Activated T-helper 1 cell treated with anti-CD3 and anti-CD28 coated beads, Interleukin-2, amount 50 U/mL, for 16 hours (primary cell): ENCODE measurements at regions not wholly inside any gene's neighbourhood (a gene's known extent, or its start where the extent isn't known, plus 50 kb on each side); places are given as distances from the start of the nearest gene placed in this dataset.
"Not testable (repeated sequence)": the region's sequence is repeated elsewhere in the genome, so short reads cannot be mapped to it uniquely, and the experiment has no call there.

Source experiments
- DNase-seq, 2 donors: peaks; one replicate each; pipeline ENCODE4 v3.0.0-alpha.2; 2020; ENCODE audit warnings: low read depth in 1 of 2, low spot score in 1 of 2

DNA sequence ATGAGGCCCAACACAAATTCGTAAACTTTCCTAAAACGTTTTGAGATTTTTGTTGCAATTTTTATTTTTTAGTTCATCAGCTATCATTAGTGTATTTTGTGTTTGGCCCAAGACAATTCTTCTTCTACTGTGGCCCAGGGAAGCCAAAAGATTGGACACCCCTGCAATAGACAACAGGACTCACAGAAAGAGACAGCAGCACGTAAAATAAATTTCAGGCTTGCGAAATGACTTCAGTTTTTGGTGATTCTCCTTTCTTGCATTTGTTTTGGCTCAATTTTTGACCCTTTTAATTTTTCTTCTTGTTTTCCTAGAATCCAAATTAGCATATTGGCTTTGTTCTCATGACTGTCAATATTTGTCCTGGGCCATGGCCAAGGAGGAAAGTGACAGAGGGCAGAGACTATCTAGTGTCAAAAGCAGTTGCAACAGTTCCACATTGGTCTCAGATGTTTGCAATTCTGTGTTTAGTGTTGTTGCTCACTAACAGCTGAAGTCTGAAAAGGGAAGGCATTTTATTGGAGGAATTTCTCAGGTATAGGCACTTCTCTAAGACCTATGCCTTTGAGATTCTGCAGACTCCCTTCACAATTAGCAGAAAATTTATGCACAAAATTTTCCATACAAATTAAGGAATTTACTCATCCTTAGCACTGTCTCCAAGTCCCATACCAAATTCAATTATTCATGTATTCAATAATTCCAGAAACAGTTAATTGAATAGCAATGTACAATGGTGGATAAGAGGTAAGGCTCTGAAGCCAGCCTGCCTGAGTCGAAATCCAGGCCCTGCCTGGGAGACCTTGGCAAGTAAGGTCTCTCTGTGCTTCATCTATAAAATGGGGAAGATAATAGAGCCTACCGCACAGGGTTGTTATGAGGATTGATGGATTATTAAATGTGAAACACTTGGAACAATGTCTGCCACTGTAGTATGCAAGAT is 160.9 kb upstream of the IVNS1ABP start:
- no peak for DNase-seq

DNA sequence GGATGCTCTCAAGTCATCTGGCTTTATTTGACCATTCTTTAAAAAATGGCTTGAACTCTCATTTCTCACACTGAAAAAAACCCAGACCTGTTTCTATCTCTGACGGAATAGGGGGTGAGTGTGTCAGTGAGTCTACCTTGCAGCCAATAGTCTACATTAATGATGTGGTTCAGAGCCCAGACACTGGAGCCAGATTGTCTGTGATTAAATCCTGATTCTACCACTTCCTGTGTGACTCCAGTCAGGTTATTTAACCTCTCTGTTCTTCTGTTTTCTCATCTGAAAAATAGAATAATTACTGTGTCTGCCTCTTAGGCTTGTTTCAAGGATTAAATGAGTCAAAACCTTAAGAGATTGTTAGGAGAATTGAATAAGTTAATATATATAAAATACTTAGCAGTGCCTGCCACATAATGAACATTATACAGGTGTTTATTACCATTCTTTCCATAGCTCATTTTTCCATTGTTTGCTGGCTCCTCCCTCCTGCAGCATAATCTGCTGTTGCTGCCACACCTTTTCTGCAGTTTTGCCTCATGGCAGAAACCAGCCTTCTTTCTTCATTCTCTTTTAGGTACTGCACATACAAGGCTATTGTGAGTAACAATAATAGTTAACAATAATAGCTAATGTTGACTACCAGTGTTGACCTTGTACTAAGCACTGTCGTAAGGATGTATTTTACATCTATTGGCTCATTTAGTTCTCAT is 157.6 kb upstream of the IVNS1ABP start:
- no peak for DNase-seq

DNA sequence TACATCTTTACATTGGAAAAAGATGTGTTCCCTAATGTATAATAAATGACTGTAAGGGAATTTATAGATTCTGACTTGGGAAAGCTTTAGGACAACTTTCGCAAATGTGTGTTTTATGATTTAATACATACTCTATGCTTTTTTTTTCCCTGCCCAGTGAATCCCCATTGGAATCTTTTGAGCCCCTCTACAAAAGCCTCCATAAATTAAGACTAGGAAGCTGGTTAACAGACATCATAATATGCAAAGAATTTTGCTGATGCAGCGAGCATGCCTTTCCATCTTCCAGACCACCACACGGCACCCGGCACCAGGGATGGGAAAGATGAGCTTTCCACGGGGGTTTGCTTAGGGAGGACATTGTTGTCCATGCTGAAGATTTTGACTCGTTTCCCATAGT is 156.1 kb upstream of the IVNS1ABP start:
- no peak for DNase-seq

DNA sequence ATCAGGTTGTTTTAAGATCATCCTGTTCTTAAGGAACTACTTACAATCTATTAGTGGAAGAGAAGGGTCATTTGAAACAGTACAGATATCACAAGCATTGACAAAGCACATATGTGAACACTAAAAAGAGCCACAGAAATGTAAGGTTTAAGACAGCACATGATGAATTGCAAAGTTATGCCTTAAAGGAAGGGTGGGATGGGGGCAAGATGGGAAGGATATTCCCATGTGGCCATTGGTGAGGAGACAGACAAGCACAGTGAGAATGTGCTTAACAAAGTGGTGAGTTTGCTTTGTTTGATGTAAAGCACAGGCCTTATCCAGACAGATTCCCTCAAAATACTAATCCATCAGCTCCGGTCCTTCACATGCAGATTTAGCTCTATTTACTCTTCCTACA is 151.6 kb upstream of the IVNS1ABP start:
- no peak for DNase-seq

DNA sequence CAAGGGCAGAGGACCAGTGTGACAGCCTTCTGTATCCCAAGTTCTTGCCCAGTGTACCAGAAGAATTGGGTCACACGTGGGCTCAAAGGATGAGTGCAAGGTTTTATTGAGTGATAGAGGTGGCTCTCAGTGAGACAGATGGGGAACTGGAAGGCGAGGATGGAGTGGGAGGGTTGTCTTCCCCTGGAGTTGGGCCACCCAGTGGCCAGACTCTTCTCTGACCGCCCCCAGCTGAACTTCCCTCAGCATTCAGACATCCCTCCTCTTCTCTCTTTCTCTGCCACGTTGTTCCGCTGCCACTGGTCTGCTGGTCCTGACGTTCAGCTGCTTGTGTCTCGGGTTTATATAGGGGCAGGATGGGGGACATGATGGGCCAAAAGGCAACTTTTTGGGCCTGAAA is 150.1 kb upstream of the IVNS1ABP start:
- DNase-seq: no peak

DNA sequence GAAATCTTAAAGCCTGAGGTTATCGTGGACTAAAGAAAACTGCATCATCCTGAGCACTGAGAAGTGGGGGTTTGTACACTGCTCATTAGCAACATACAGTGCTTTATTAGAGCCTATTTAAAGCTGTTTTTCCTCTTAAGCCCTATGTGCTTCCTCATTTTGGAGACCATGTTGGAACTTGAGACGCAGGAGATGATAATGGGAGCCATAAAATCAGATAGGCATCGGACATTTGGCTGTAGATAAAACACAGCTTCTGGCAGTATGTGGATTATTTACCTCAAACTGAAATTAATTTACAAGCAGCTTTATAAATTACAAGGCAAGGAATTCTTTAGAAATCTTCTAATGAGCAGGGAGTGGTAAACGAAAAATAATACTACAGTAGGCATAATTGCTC is 147.7 kb upstream of the IVNS1ABP start:
- DNase-seq: no peak

DNA sequence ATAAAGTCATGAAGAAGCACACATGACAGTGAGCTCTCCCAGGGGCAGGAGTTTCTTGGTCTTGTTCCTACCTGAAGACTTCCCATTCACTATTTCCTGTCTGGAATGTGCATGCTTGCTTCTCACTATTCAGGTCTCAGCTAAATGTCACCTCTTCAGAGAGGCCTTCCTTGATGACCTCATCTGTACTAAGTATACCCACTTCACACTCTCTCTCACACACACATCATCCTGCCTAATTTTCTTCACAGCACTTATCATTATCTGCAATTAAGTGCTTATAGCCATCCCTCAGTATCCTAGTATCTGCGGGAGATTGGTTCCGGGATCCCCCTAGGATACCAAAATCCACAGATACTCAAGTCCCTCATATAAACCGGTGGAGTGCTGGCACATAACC is 146.4 kb upstream of the IVNS1ABP start:
- DNase-seq: no peak

DNA sequence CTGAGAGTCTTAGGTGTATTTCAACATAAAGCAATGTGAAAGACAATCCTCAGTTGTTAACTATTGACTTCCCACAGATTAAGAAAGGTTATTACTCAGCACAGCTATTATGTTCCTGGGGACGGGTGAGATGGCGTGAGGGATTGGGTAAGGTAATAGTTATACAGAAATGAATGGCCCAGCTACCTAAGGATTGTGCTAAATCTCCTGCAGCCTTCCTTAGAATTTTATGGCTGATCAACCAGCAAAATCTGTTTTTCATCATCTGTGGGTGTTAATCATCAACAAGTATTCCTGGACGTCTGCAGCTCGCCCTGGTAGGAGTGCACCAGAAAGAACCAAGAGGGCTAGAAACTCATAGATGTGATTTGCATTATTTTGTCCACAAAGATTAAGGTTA is 146.0 kb upstream of the IVNS1ABP start:
- no peak for DNase-seq

DNA sequence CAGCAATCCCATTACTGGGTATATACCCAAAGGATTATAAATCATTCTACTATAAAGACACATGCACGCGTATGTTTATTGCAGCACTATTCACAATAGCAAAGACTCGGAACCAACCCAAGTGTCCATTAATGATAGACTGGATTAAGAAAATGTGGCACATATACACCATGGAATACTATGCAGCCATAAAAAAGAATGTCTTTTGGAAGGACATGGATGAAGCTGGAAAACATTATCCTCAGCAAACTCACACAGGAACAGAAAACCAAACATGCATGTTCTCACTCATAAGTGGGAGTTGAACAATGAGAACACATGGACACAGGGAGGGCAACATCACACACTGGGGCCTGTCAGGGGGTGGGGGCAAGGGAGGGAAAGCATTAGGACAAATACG is 143.7 kb upstream of the IVNS1ABP start:
- not testable (repeated sequence) for DNase-seq

DNA sequence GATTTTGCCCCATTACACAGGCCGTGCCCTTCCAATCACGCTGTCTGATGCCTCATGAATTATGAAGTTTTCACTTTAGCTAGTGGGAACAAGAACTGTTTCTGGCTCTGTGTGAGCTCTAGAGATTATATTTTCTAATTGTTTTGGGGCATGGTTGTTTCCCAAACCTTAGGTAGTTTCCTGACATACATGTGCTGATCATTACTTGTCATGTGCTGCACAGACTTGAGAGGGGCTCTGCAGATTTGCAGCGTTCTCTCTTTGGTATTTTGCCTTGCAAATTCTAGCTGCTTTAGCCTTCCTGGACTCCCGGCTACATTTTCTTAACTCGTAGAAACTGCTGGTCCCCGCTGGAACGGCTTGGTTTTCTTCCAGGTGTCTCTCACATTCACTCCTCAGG is 142.1 kb upstream of the IVNS1ABP start:
- DNase-seq: no peak

DNA sequence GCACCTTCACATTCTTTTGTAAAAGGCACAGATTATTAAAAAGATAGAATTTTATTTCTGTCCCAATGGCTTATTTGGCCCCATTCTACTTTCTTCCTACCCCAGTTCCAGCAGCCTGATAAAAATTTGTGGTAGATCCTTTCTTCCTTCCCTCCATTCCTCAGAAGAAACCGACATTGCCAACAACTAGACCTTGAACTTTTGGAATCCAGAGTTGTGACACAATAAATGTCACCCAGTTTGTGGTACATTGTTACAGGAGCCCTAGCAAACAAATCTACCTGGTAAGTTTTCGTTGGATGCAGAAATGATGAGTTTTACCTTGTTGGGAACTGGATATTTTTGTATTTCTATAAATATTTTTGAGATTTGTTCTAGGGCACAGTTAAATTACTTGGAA is 141.6 kb upstream of the IVNS1ABP start:
- no peak for DNase-seq

DNA sequence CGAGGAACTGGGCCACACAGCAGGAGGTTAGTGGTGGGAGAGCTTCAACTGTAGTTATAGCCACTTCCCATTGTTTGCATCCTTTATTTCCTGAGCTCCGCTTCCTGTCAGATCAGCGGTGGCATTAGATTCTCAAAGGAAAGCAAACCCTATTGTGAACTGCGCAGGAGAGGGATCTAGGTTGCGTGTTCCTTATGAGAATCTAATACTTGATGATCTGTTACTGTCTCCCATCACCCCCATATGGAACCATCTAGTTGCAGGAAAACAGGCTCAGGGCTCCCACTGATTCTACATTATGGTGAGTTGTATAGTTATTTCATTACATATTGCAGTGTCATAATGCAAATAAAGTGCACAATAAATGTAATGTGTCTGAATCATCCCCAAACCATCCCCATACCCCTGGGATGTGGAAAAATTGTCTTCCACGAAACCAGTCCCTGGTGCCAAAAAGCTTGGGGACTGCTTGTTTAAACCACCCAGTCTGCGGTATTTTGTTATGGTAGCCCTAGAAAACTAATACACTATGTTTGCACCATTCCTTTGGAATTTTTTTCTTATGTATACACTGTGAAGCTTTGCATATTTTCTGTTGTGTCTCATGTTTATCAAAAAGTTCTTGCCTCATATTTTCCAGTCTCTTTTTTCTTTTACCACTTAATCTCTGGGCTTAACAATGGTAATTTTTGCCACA is 136.6 kb upstream of the IVNS1ABP start:
- DNase-seq: no peak

DNA sequence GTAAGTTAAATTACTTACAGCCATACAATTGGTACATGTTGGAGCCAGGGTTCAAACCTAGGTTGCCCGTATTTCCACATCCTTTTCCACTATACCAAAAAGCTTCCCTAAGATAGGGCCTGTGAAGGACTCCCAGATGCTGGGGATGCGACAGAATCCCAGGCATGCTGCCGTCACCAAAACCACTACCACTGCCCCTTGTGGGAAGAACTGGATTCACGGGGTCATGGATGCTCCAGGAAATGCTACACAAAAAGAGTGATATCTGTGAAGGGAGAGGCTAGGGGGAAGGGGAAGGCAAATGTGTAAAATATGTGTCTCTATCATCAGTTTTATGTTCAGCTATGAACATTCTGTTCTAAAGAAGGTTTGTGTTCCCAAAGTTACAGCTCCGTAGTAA is 133.9 kb upstream of the IVNS1ABP start:
- DNase-seq: no peak

DNA sequence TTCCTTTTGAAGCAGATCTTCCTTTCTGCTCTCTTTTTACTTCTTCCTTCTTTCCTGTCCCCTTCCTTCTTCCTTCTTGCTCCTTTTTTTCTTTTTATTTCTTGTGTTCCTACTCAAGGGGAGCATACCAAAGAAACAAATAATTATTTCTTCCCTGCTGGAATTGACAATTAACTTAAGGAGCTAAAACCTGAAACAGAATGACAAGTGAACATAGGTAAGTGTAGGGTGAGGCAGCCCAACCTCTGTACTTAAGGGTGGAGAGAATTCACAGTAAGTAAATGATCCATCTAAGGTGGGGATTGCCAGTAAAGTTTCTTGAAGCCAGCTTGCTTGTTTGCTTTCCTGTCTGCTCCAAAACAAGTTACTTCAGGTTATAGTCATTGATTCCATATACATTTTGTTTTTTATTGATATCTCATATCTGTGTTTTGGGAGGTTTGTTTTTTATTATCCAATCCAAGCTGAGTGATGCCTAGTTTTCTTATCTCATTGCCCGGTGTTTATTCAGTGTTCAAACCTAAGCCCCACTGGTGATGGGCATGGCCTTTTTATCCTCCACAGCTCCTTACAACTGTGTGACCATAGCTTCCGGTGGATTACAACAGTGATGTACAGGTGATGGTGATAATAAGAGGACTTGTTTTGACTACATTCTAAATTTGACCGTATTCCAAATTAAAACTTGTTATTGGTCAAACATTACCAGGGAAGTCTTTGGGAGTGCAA is 133.2 kb upstream of the IVNS1ABP start:
- no peak for DNase-seq

DNA sequence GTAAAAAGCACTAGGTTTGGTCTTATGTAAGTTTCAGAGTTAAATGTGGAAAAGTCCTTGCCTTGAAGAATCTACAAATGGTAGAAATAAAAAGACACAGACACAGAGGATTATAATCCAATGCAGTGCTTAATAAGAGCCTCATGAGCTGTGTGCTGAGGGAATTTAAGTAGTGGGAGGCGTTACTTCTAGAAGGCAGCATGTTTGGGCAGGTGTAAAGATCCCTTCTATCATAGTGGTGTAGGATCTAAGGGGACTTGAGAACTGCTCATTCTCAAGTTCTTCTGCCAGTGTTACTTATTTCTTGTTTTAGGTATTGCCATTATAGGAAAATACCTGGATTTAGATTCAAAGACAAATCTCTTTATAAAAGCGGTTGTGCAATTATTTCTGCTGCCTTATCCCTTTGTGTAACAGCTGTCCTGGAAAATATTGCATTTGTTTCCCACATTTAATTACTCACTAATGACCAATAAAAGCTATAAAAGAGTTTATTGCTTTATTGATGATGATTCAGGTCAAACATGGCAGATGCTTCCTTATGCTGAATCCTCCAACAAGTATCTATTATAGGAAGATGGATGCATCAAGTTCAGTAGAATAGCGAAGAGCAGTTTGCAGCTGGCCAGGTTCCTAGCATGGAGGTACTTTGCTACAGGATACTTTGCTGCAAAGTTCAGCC is 132.5 kb upstream of the IVNS1ABP start:
- DNase-seq: no peak

DNA sequence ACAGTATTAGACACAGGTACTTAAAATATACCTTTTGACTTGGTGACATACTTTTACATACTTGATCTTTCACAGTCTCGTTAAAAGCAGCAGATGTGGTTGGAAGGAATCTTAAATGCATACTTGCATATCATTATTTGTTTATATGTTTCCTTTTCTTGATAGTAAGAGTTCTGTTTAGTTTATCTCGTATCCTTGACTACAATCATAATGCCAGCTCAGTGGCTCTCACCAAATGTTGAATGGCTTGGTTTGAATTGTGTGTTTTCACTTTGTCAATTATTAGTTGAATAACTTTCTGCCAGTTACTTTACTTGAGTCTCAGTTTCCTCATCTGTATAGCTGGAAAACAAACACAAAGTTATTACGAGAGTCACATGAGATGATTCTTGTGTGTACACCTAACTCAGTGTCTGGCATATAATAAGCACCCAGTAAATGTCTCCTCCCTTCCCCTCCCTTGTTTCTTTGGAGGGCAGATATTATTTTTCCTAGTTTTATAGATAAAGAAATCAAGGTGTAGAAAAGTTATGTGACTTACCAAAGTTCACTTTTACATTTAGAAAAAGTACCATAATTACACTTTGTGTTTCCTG is 131.6 kb upstream of the IVNS1ABP start:
- DNase-seq: no peak

DNA sequence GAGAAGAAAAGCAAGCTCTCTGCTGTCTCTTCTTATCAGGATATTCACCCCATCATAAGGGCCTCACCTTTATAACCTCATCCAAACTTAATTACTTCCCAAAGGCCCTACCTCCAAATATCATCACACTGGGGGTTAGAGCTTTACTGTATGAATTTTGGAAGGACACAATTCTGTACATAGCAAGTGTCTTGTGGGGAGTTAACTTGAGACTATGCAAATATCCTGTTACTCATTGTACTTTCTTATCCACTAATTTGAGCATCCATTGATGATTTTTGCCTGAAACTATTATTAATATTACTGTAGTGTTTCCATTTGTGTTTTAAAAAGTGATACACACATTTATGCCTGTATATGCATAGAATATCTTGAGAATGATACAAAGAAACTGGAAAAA is 129.1 kb upstream of the IVNS1ABP start:
- no peak for DNase-seq

DNA sequence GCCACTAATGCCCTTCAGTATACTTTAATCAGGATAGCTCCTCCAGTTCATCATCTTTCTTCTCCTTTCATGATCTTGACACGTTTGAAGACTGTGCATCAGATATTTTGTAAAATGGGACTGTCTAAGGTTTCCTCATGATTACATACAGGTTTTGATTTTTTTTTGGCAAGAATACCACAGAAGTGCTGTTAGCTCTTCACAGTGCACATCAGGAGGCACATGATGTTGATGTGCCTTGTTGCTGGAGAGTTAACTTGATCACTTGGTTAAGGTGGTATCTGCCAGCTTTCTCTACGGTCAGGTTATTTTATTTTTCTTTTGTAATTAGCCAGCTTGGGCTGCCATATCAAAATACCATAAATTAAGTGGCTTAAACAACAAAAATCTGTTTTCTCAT is 128.6 kb upstream of the IVNS1ABP start:
- no peak for DNase-seq

DNA sequence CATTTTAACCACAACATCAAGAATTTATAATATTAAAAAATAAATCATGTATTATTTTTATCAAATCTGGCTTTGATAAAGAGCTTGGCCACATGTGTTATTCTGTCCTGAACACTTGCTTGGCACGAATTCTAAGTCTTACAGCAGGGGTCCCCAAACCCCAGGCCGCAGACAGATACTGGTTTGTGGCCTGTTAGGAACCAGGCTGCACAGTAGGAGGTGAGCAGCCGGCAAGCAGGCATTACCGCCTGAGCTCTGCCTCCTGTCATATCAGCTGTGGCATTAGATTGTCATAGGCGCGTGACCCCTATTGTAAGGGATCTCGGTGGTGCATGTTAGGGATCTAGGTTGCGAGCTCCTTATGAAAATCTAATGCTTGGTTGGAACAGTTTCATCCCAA is 127.6 kb upstream of the IVNS1ABP start:
- no peak for DNase-seq

DNA sequence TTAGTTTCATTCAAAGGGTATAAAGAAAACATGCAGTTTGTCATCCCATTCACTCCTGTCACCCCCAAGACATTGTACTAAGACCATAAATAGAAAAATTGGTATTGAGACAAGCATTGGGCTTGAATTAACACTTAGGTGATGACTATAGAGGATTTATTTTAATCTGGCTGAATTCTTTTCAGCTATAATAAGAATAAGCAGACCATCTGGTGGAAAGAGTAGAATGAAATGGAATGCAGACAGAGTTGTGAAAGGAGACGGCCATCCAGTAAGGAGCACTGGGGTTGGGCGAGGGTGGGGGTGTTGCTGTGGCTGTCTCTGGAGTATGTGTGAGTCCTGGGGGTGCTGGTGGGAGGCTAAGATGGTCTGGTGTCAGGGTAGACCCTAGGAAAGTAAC is 125.0 kb upstream of the IVNS1ABP start:
- DNase-seq: no peak
